Stomach (tissue), 4 donors: ENCODE measurements at regions not wholly inside any gene's neighbourhood (a gene's known extent, or its start where the extent isn't known, plus 50 kb on each side); places are given as distances from the start of the nearest gene placed in this dataset.

Experiments used
- CTCF ChIP-seq, 7 experiments: fragments of 450-650 bp in 4 of 7; fragments of 200-600 bp in 3 of 7; sonication (generic) in 3 of 7; IDR thresholded peaks; one replicate each; pipeline ENCODE4 v1.5.1; 2016 to 2019; ENCODE audit warnings: antibody characterized with exemption in 7 of 7, control low read depth in 2 of 7, mild to moderate bottlenecking in 1 of 7
- EP300 ChIP-seq: sonication (generic); formaldehyde crosslinking; IDR thresholded peaks from one replicate; pipeline ENCODE4 v1.6.1; 2017; ENCODE audit warnings: antibody characterized with exemption
- POLR2A ChIP-seq, 4 donors: fragments of 450-650 bp; IDR thresholded peaks; one replicate each; pipeline ENCODE4 v1.6.1; 2016; ENCODE audit warnings: antibody characterized with exemption in 4 of 4, control low read depth in 2 of 4, mild to moderate bottlenecking in 1 of 4, moderate library complexity in 1 of 4
- POLR2AphosphoS5 ChIP-seq, 3 donors: sonication (generic); formaldehyde crosslinking; IDR thresholded peaks; one replicate each; pipeline ENCODE4 v1.6.1; 2016; ENCODE audit warnings: antibody characterized with exemption in 3 of 3

DNA sequence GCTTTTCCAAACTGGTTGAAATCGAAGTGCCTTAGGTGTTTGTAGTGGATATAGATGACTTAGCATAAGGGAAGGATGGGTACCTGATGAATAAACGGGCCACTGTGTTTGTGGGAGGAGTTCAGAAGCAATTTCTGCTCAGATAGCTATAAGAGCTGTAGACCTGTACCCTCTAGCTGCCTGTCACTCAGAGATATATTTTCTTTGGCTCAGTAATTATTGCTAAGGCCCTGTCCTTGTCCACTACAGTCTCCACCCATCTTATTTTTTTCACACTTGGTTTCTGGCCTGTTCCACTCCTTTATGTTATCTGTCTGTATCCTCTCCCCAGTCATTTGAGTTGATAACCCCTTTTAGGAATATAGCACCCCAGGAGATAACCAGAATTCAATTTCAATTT, 74.8 kb upstream of the RMST start:
- no peak for TF ChIP-seq CTCF (IDR thresholded peaks at IDR 0.05)
- no peak for TF ChIP-seq EP300
- no peak for TF ChIP-seq POLR2A (IDR thresholded peaks at IDR 0.05)
- TF ChIP-seq POLR2AphosphoS5 (IDR thresholded peaks at IDR 0.05): no peak
